WI38 (cell line): ENCODE measurements at regions not wholly inside any gene's neighbourhood (a gene's known extent, or its start where the extent isn't known, plus 50 kb on each side); places are given as distances from the start of the nearest gene placed in this dataset.
"Not testable (repeated sequence)": the region's sequence is repeated elsewhere in the genome, so short reads cannot be mapped to it uniquely, and the experiment has no call there.

Experiments
- H3K4me3 ChIP-seq: 2 replicates; pipeline ENCODE4 v1.5.1; 2011; ENCODE audit warnings: low read depth, mild to moderate bottlenecking, control low read depth, low read length
- TF ChIP-seq, protein P1 (sequence below): IDR thresholded peaks from 2 replicates; pipeline ENCODE4 v1.5.1; 2012; ENCODE audit warnings: low read depth, mild to moderate bottlenecking, control low read depth, low read length

DNA sequence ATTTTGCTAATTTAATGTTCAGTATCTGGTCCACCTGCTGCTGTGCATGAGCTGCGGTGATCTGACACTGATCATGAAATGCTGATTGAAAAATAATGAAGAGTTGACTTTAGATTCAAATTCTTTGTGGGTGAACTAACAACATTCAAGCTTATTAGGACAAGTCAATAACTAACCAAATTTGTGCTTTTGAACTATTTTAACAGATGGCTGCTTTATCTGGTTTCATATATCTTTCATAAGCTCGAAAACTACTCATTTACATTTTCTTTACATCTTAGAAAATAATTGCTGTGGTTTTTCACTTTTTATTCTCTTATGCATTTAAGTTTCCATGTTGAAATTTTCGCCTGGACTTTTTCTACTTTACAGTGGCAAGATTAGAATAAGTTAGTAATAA is 274.8 kb upstream of the CCNG1 start:
- no peak overlapping the region for H3K4me3 ChIP-seq
- TF ChIP-seq, protein P1, sequence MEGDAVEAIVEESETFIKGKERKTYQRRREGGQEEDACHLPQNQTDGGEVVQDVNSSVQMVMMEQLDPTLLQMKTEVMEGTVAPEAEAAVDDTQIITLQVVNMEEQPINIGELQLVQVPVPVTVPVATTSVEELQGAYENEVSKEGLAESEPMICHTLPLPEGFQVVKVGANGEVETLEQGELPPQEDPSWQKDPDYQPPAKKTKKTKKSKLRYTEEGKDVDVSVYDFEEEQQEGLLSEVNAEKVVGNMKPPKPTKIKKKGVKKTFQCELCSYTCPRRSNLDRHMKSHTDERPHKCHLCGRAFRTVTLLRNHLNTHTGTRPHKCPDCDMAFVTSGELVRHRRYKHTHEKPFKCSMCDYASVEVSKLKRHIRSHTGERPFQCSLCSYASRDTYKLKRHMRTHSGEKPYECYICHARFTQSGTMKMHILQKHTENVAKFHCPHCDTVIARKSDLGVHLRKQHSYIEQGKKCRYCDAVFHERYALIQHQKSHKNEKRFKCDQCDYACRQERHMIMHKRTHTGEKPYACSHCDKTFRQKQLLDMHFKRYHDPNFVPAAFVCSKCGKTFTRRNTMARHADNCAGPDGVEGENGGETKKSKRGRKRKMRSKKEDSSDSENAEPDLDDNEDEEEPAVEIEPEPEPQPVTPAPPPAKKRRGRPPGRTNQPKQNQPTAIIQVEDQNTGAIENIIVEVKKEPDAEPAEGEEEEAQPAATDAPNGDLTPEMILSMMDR: no peak

DNA sequence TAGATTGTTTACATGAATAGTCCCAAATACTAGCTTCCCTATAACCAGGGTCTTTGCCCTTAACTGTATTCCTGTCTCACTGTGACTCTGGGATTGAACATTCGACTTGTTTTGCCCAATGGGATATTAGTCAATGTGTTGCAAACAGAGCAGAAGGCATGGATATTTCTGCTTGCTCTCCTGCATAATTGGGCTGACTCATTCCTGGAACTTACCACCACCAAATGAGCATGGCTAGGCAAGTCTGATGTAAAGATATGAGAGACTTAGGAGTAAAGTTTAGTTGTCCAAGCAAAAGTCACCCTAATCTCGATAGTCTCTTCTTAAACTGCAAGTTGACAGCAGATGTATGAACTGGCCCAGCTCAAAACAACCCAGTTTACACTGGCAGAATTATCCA is 273.5 kb upstream of the CCNG1 start:
- TF ChIP-seq, protein P1: no peak

DNA sequence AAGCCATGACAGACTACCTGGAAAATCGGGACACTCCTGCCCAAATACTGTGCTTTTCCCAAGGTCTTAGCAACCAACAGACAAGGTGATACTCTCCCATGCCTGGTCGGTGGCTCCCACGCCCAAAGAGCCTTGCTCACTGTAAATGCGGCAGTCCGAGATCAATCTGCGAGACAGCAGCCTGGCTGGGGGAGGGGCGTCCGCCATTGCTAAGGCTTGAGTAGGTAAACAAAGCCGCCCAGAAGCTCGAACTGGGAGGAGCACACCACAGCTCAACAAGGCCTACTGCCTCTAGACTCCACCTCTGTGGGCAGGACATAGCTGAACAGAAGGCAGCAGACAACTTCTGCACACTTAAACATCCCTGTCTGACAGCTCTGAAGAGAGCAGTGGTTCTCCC is 272.1 kb upstream of the CCNG1 start:
- no peak overlapping the region for H3K4me3 ChIP-seq
- TF ChIP-seq, protein P1: no peak

More for the DNA sequence above, 273.5 kb upstream of the CCNG1 start:
- no peak overlapping the region for H3K4me3 ChIP-seq

DNA sequence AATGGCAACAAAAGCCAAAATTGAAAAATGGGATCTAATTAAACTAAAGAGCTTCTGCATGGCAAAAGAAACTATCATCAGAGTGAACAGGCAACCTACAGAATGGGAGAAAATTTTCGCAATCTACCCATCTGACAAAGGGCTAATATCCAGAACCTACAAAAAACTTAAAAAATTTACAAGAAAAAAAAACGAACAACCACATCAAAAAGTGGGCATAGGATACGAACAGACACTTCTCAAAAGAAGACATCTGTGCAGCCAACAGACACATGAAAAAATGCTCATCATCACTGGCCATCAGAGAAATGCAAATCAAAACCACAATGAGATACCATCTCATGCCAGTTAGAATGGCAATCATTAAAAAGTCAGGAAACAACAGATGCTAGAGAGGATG is 267.2 kb upstream of the CCNG1 start:
- H3K4me3 ChIP-seq: not testable (repeated sequence)

DNA sequence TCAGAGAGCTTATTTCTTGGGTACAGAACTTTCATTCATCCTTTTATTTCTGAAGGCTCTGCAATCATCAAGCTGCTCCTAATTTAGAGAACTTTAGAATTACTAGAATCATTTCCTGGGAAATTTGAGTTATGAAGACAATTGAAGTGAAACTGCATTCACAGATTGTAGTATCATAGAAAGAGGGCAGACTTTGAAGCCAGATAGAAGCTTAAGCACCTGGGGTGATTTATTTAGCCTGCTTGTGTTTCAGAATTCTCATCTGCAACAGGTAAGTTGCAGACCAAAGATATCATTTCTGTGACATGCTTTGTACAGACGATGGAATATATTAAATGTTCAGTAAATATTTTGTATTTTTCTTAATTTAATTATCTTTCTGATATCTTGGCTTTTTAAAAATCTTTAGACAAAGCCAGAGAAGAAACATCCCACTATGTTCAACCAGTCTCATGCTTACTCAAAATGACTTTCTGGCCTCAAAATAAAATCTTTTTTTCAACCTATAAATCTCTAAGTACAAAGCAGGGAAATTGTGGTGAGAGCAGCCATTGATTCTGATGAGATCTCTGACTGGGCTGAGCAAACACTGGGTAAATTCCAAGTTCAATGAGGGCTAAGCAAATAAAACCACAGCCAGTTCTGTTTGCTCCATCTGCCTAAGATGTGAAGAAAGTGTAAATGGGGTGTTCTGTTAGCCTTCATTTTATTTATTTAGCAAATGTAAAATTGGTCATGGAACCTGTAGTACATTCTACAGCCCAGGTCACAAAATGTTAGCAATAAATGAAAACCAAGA is 264.7 kb upstream of the CCNG1 start:
- no peak overlapping the region for H3K4me3 ChIP-seq
- TF ChIP-seq, protein P1: no peak

DNA sequence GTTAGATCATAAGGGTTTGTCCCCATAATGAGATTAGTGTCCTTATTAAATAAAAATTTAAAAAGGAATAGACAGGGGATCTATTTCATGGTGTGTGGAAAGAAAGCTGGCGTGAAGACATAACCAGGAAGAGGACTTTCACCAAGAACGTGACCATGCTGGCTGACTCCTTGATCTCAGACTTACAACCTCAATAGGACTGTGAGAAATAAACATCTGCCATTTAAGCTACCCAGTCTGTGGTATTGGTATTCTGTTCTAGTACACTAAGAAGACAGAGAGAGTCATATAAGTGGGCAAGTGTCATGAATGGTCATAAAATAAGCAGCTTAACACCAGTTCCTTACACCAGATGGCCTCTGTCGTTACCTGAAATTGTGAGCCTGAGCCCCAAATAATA is 259.4 kb upstream of the CCNG1 start:
- no peak overlapping the region for H3K4me3 ChIP-seq
- TF ChIP-seq, protein P1: no peak

DNA sequence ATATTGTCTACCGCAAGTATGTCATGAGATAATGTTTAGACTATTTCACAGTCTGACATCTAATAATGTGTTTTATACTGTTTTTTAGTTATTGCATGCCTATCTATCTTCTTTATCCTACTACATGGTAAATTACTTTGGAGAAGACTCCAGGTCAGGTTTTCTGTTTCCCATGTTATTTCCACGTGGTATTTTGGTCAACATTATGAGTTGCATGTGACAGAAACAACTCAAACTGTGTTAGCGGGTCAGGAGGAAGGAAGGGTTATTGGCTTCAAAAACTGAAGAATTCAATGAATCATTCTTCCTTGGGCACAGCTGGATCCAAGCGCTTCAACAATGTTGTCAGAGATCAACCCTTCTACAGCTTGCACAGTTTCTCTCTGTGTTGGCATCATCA is 252.1 kb upstream of the CCNG1 start:
- no peak overlapping the region for H3K4me3 ChIP-seq

More for the DNA sequence above, 252.1 kb upstream of the CCNG1 start:
- TF ChIP-seq, protein P1: no peak
